A673 (cell line): ENCODE measurements at regions not wholly inside any gene's neighbourhood (a gene's known extent, or its start where the extent isn't known, plus 50 kb on each side); places are given as distances from the start of the nearest gene placed in this dataset.

Experiments
- EZH2 ChIP-seq: fragments of 200-600 bp; sonication (generic); IDR thresholded peaks from 2 replicates; pipeline ENCODE4 v1.6.1; 2017; ENCODE audit warnings: borderline replicate concordance, low read depth, mild to moderate bottlenecking, mixed read lengths, antibody characterized with exemption, low read length; ENCODE audit not compliant: poor library complexity, severe bottlenecking
- TF ChIP-seq, protein P1 (sequence below): fragments of 300-800, 200-600 bp; sonication (generic); conservative IDR thresholded peaks from 2 replicates; pipeline ENCODE4 v1.5.1; 2017; ENCODE audit warnings: low read depth, mild to moderate bottlenecking, antibody characterized with exemption, low read length, moderate library complexity, mixed read lengths

GRCh38 chr13:40178130-40178529 lies 488.3 kb downstream of the FOXO1 start:
- TF ChIP-seq, protein P1, sequence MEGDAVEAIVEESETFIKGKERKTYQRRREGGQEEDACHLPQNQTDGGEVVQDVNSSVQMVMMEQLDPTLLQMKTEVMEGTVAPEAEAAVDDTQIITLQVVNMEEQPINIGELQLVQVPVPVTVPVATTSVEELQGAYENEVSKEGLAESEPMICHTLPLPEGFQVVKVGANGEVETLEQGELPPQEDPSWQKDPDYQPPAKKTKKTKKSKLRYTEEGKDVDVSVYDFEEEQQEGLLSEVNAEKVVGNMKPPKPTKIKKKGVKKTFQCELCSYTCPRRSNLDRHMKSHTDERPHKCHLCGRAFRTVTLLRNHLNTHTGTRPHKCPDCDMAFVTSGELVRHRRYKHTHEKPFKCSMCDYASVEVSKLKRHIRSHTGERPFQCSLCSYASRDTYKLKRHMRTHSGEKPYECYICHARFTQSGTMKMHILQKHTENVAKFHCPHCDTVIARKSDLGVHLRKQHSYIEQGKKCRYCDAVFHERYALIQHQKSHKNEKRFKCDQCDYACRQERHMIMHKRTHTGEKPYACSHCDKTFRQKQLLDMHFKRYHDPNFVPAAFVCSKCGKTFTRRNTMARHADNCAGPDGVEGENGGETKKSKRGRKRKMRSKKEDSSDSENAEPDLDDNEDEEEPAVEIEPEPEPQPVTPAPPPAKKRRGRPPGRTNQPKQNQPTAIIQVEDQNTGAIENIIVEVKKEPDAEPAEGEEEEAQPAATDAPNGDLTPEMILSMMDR, result no peak
- TF ChIP-seq EZH2, result no peak
